Type B pancreatic cell (in vitro differentiated cells): ENCODE measurements at regions not wholly inside any gene's neighbourhood (a gene's known extent, or its start where the extent isn't known, plus 50 kb on each side); places are given as distances from the start of the nearest gene placed in this dataset.

Experiments used
- DNase-seq: peaks from one replicate; pipeline ENCODE4 v3.0.0; 2021; ENCODE audit warnings: mixed read lengths; ENCODE audit not compliant: unreplicated experiment; ENCODE audit errors: extremely low spot score
- H3K27ac Mint-ChIP-seq: 2 replicates; pipeline ENCODE4 v1.8.0; 2021; ENCODE audit warnings: mild to moderate bottlenecking, mixed read lengths
- H3K27me3 Mint-ChIP-seq: 2 replicates; pipeline ENCODE4 v1.8.0; 2021; ENCODE audit warnings: mixed read lengths
- H3K36me3 Mint-ChIP-seq: 2 replicates; pipeline ENCODE4 v1.8.0; 2021; ENCODE audit warnings: mixed read lengths
- H3K4me1 Mint-ChIP-seq: one replicate; pipeline ENCODE4 v1.8.0; 2021; ENCODE audit warnings: mixed read lengths; ENCODE audit not compliant: unreplicated experiment
- H3K4me3 Mint-ChIP-seq: 2 replicates; pipeline ENCODE4 v1.8.0; 2021; ENCODE audit warnings: mild to moderate bottlenecking, mixed read lengths
- H3K9me3 Mint-ChIP-seq: 2 replicates; pipeline ENCODE4 v1.8.0; 2021; ENCODE audit warnings: mixed read lengths
- TF ChIP-seq, protein P1 (sequence below): fragments of 200-600 bp; sonication (generic); conservative IDR thresholded peaks from 2 replicates; pipeline ENCODE4 v1.5.0; 2021; ENCODE audit warnings: antibody characterized with exemption, mild to moderate bottlenecking

GRCh38 chr10:118818621-118819221 lies 64.0 kb upstream of the CACUL1 start:
- H3K36me3 Mint-ChIP-seq, result no peaks in the 10 kb centered on the region

DNA sequence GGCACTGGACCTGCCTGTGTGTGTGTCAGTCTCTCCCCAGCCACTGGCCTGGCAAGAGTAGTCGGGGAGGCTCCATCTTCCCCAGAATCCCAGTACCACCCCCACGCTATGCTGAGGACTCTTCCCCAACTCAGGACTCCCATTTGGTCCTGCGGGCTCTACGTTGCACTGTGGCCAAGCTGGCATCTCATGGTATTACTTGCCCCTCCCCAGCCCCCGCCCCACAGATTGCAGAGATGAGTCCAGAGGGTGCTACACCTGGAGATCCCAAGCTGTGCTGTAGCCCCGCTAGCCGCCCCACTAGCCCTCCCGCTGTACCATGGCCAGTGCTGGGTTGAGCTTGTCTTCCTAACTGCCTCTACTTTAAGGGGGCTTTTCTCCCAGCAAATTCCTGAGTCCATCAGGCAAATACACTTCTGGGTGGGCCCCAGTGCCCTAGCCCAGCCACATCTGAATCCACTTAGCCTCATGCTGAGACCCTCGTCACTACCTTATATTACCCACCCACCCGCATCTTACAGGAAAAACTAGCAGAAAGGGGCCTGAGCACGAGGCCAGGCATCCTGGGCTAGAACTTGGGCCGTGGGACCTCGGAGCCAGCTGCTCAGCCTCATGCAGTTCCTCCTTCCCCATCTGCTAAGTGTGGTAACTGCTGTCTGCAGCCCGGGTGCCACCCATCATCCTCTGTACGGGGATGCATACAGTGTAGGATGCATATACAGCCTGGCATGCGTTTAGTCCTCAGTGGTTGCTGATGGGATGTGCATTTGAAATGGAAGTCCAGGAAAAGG lies 65.8 kb upstream of the CACUL1 start:
- Mint-ChIP-seq H3K4me3 (no peak overlapping the region), H3K9me3 (no peaks in the 10 kb centered on the region), H3K4me1 (no peaks in the 10 kb centered on the region), H3K27me3 (peaks cover 8% of the 10 kb centered on the region), H3K36me3 (no peaks in the 10 kb centered on the region), H3K27ac (no peak overlapping the region)
- TF ChIP-seq, protein P1, sequence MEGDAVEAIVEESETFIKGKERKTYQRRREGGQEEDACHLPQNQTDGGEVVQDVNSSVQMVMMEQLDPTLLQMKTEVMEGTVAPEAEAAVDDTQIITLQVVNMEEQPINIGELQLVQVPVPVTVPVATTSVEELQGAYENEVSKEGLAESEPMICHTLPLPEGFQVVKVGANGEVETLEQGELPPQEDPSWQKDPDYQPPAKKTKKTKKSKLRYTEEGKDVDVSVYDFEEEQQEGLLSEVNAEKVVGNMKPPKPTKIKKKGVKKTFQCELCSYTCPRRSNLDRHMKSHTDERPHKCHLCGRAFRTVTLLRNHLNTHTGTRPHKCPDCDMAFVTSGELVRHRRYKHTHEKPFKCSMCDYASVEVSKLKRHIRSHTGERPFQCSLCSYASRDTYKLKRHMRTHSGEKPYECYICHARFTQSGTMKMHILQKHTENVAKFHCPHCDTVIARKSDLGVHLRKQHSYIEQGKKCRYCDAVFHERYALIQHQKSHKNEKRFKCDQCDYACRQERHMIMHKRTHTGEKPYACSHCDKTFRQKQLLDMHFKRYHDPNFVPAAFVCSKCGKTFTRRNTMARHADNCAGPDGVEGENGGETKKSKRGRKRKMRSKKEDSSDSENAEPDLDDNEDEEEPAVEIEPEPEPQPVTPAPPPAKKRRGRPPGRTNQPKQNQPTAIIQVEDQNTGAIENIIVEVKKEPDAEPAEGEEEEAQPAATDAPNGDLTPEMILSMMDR, result no peak
- no peak for DNase-seq

More at GRCh38 chr10:118818621-118819221, 64.0 kb upstream of the CACUL1 start:
- Mint-ChIP-seq H3K9me3 (no peaks in the 10 kb centered on the region), H3K4me3 (no peak overlapping the region), H3K27ac (no peak overlapping the region), H3K4me1 (no peaks in the 10 kb centered on the region), H3K27me3 (peaks cover 13% of the 10 kb centered on the region)
- TF ChIP-seq, protein P1, result no peak
- DNase-seq, result no peak

GRCh38 chr10:118823256-118823907 lies 68.6 kb upstream of the CACUL1 start:
- no peak overlapping the region for H3K4me3 Mint-ChIP-seq
- H3K27ac Mint-ChIP-seq, result no peak overlapping the region
- no peaks in the 10 kb centered on the region for H3K4me1 Mint-ChIP-seq
- no peak for DNase-seq
- peaks cover 5% of the 10 kb centered on the region for H3K27me3 Mint-ChIP-seq
- TF ChIP-seq, protein P1, result no peak
- H3K36me3 Mint-ChIP-seq, result no peaks in the 10 kb centered on the region
- no peaks in the 10 kb centered on the region for H3K9me3 Mint-ChIP-seq

DNA sequence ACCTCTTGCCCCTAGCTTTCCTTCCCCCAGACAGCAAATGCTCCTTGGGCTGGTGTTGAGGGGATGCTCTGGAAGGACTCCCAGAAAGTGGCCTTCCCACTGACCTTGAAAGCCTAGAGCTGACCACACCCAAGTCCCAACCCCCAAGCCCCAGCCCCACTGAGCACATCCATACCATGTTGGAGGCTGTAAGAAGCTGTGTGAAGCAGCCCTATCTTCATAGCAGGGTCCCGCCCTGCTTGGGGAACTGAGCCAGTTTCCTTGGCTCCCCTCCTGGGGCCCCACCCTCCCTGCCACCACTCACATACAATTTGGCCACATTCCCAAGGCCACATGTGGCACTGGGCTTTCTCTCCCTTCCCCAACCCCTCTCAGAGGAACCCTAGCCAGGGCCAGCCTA lies 72.3 kb upstream of the CACUL1 start:
- TF ChIP-seq, protein P1, result no peak
- Mint-ChIP-seq H3K4me1 (peaks cover under 1% of the 10 kb centered on the region), H3K27me3 (peaks cover 12% of the 10 kb centered on the region), H3K9me3 (no peaks in the 10 kb centered on the region), H3K4me3 (no peak overlapping the region), H3K36me3 (no peaks in the 10 kb centered on the region), H3K27ac (no peak overlapping the region)
- DNase-seq, result no peak

GRCh38 chr10:118827466-118828155 lies 72.8 kb upstream of the CACUL1 start:
- Mint-ChIP-seq H3K27me3 (peaks cover 12% of the 10 kb centered on the region), H3K4me1 (peaks cover 5% of the 10 kb centered on the region), H3K4me3 (no peak overlapping the region), H3K36me3 (no peaks in the 10 kb centered on the region), H3K27ac (no peak overlapping the region), H3K9me3 (no peaks in the 10 kb centered on the region)
- TF ChIP-seq, protein P1, result peak; percentile 51
- DNase-seq, result no peak
